ENCODE measurements at regions not wholly inside any gene's neighbourhood (a gene's known extent, or its start where the extent isn't known, plus 50 kb on each side); places are given as distances from the start of the nearest gene placed in this dataset.

GRCh38 chr1:168964478-168964877, 142.0 kb upstream of the ATP1B1 start:
- DNase-seq, result no peak
- Mint-ChIP-seq H3K4me3 (ENCODE audit: low read depth, unreplicated experiment) (no peak overlapping the region), H3K36me3 (ENCODE audit: insufficient read depth, unreplicated experiment) (no peaks in the 10 kb centered on the region), H3K9me3 (ENCODE audit: low read depth, unreplicated experiment) (peaks cover 3% of the 10 kb centered on the region), H3K27me3 (ENCODE audit: unreplicated experiment) (no peaks in the 10 kb centered on the region), H3K27ac (ENCODE audit: unreplicated experiment) (no peak overlapping the region), H3K4me1 (ENCODE audit: low read depth, unreplicated experiment) (peaks cover 21% of the 10 kb centered on the region)
- intact Hi-C loops (cut with micrococcal nuclease; ENCODE audit: unreplicated experiment), result no loop called here
- TF ChIP-seq CTCF (IDR thresholded peaks at IDR 0.05; ENCODE audit: unreplicated experiment), result no peak
- BruUV-seq (replicated peaks), result no TSS peak
- CTCF ChIA-PET, result no interaction called here

- intact Hi-C loops (cut with micrococcal nuclease; ENCODE audit: unreplicated experiment), result no loop called here
- BruUV-seq (replicated peaks), result no TSS peak
- no peak overlapping the region for H3K4me3 Mint-ChIP-seq (ENCODE audit: low read depth, unreplicated experiment)
- H3K4me1 Mint-ChIP-seq (ENCODE audit: low read depth, unreplicated experiment), result peaks cover 5% of the 10 kb centered on the region
- CTCF ChIA-PET, result no interaction called here
- no peak overlapping the region for H3K27ac Mint-ChIP-seq (ENCODE audit: unreplicated experiment)
- H3K36me3 Mint-ChIP-seq (ENCODE audit: insufficient read depth, unreplicated experiment), result no peaks in the 10 kb centered on the region
- no peaks in the 10 kb centered on the region for H3K27me3 Mint-ChIP-seq (ENCODE audit: unreplicated experiment)
- DNase-seq, result no peak
- no peak for TF ChIP-seq CTCF (IDR thresholded peaks at IDR 0.05; ENCODE audit: unreplicated experiment)
- peaks cover 3% of the 10 kb centered on the region for H3K9me3 Mint-ChIP-seq (ENCODE audit: low read depth, unreplicated experiment)
These were observed 140.3 kb upstream of the ATP1B1 start for GRCh38 chr1:168966217-168966616.

DNA sequence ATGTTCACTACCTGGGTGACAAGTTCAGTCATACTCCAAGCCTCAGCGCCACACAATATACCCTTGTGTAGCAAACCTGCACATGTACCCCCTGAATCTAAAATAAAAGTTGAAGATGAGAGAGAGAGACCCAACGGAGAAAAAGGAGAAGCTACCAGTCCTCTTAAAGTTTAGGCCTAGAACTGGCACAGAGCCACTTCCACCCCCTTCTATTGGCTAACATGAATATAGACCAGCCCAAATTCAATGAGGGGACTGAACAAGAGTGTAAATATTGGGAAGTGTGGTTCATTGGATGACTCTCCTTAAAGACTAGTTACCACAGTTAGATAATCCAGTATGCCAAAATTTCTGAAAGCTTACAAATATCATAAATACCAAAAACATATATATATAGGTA, 139.9 kb upstream of the ATP1B1 start:
- no peak overlapping the region for H3K27ac Mint-ChIP-seq (ENCODE audit: unreplicated experiment)
- no peak overlapping the region for H3K4me3 Mint-ChIP-seq (ENCODE audit: low read depth, unreplicated experiment)
- H3K36me3 Mint-ChIP-seq (ENCODE audit: insufficient read depth, unreplicated experiment), result no peaks in the 10 kb centered on the region
- TF ChIP-seq CTCF (IDR thresholded peaks at IDR 0.05; ENCODE audit: unreplicated experiment), result no peak
- H3K27me3 Mint-ChIP-seq (ENCODE audit: unreplicated experiment), result no peaks in the 10 kb centered on the region
- H3K4me1 Mint-ChIP-seq (ENCODE audit: low read depth, unreplicated experiment), result peaks cover under 1% of the 10 kb centered on the region
- CTCF ChIA-PET, result no interaction called here
- BruUV-seq (replicated peaks), result no TSS peak
- intact Hi-C loops (cut with micrococcal nuclease; ENCODE audit: unreplicated experiment), result no loop called here
- H3K9me3 Mint-ChIP-seq (ENCODE audit: low read depth, unreplicated experiment), result no peaks in the 10 kb centered on the region
- no peak for DNase-seq

- Mint-ChIP-seq H3K9me3 (ENCODE audit: low read depth, unreplicated experiment) (no peaks in the 10 kb centered on the region), H3K36me3 (ENCODE audit: insufficient read depth, unreplicated experiment) (no peaks in the 10 kb centered on the region), H3K4me3 (ENCODE audit: low read depth, unreplicated experiment) (no peak overlapping the region), H3K4me1 (ENCODE audit: low read depth, unreplicated experiment) (peaks cover 16% of the 10 kb centered on the region), H3K27ac (ENCODE audit: unreplicated experiment) (no peak overlapping the region), H3K27me3 (ENCODE audit: unreplicated experiment) (no peaks in the 10 kb centered on the region)
- no peak for DNase-seq
- no TSS peak for BruUV-seq (replicated peaks)
- intact Hi-C loops (cut with micrococcal nuclease; ENCODE audit: unreplicated experiment), result no loop called here
- no peak for TF ChIP-seq CTCF (IDR thresholded peaks at IDR 0.05; ENCODE audit: unreplicated experiment)
- CTCF ChIA-PET, result interaction anchor here (0.8 kb wide), 1 partner anchor 108 kb away, joined by 3 read pairs; no protein-coding TSS in a partner anchor
These were observed 135.4 kb upstream of the ATP1B1 start for GRCh38 chr1:168970926-168971659.

Measured in Calu3 (cell line).